HG02973 (cell line): ENCODE measurements at regions not wholly inside any gene's neighbourhood (a gene's known extent, or its start where the extent isn't known, plus 50 kb on each side); places are given as distances from the start of the nearest gene placed in this dataset.

ENCODE experiments used
- ATAC-seq: cut with Tn5 transposase; IDR thresholded peaks from one replicate; pipeline ENCODE4 v1.9.1; 2021; ENCODE audit warnings: moderate library complexity; ENCODE audit not compliant: unreplicated experiment

GRCh38 chr5:163619951-163620350 lies 114.5 kb downstream of the MAT2B start:
- ATAC-seq, result no peak

GRCh38 chr5:163622799-163623198 lies 117.4 kb downstream of the MAT2B start:
- no peak for ATAC-seq

- ATAC-seq, result no peak
These were observed 118.1 kb downstream of the MAT2B start for GRCh38 chr5:163623524-163623923.

- no peak for ATAC-seq
These were observed 118.6 kb downstream of the MAT2B start for GRCh38 chr5:163623986-163624385.

GRCh38 chr5:163624431-163624830 lies 119.0 kb downstream of the MAT2B start:
- no peak for ATAC-seq

GRCh38 chr5:163626904-163627434 lies 121.5 kb downstream of the MAT2B start:
- ATAC-seq, result no peak

GRCh38 chr5:163631856-163632255 lies 126.4 kb downstream of the MAT2B start:
- ATAC-seq, result no peak

- no peak for ATAC-seq
These were observed 128.6 kb downstream of the MAT2B start for GRCh38 chr5:163633926-163634460.

- ATAC-seq, result no peak
These were observed 130.2 kb downstream of the MAT2B start for GRCh38 chr5:163635631-163636030.

- ATAC-seq, result no peak
These were observed 137.5 kb downstream of the MAT2B start for GRCh38 chr5:163642904-163643303.

GRCh38 chr5:163645421-163646416 lies 140.3 kb downstream of the MAT2B start:
- no peak for ATAC-seq

- ATAC-seq, result no peak
These were observed 144.1 kb downstream of the MAT2B start for GRCh38 chr5:163649514-163649913.

- no peak for ATAC-seq
These were observed 148.1 kb downstream of the MAT2B start for GRCh38 chr5:163653526-163653925.

GRCh38 chr5:163658702-163659567 lies 153.5 kb downstream of the MAT2B start:
- no peak for ATAC-seq

GRCh38 chr5:163659568-163659902 lies 154.1 kb downstream of the MAT2B start:
- no peak for ATAC-seq

GRCh38 chr5:163660486-163660885 lies 155.1 kb downstream of the MAT2B start:
- no peak for ATAC-seq

- ATAC-seq, result no peak
These were observed 155.9 kb downstream of the MAT2B start for GRCh38 chr5:163661360-163661759.

- no peak for ATAC-seq
These were observed 164.6 kb downstream of the MAT2B start for GRCh38 chr5:163670036-163670435.

GRCh38 chr5:163677092-163677491 lies 171.7 kb downstream of the MAT2B start:
- ATAC-seq, result no peak

- ATAC-seq, result no peak
These were observed 176.8 kb downstream of the MAT2B start for GRCh38 chr5:163682234-163682633.

- no peak for ATAC-seq
These were observed 182.0 kb downstream of the MAT2B start for GRCh38 chr5:163687414-163687813.
